K562 (cell line): ENCODE measurements at regions not wholly inside any gene's neighbourhood (a gene's known extent, or its start where the extent isn't known, plus 50 kb on each side); places are given as distances from the start of the nearest gene placed in this dataset.

Source experiments
- ATAC-seq: fragments of 200-7000 bp; cut with Tn5 transposase; 3 replicates; pipeline ENCODE4 v1.9.1; 2020; ENCODE audit warnings: moderate library complexity
- BruUV-seq: library from RNA; stranded (reverse); fragments of 400-500 nt; replicated peaks from 2 replicates; lab custom pipeline; 2021; lab: Mats Ljungman, UMichigan
- CTCF ChIA-PET: fragments of 300-600 bp; formaldehyde crosslinking; extraction: SDS; loops from one replicate; lab custom pipeline; 2021; ENCODE audit warnings: low intra/inter-chr PET ratio; lab: Yijun Ruan, JAX
- POLR2A ChIA-PET: fragments of 300-600, 350-650 bp; sonication (Branson Sonifier 250); formaldehyde crosslinking; extraction: SDS; loops from one replicate; lab custom pipeline; 2021; ENCODE audit warnings: antibody characterized with exemption, inconsistent platforms; lab: Yijun Ruan, JAX
- DNase-seq, 4 experiments: peaks; one replicate each; pipeline versions ENCODE4 v3.0.0 to v3.0.0-alpha.2; 2011 to 2018; ENCODE audit warnings: low spot score in 3 of 4, mixed read lengths in 3 of 4; ENCODE audit errors: extremely low read depth in 1 of 4
- FAIRE-seq: peaks from 2 replicates; lab custom pipeline; 2011; peaks lifted over from hg19 to GRCh38; lab: Jason Lieb, UNC
- H2AFZ ChIP-seq: 2 replicates; pipeline ENCODE4 v1.6.0; 2011; ENCODE audit warnings: low read depth, low read length, control low read depth, inconsistent platforms
- H3K27ac ChIP-seq: fragments of 200-600 bp; 3 replicates; pipeline ENCODE4 v1.8.0; 2011; ENCODE audit warnings: low read depth, mild to moderate bottlenecking, control low read depth, inconsistent platforms, low read length, moderate library complexity, mixed read lengths; ENCODE audit errors: extremely low read depth
- H3K27me3 ChIP-seq, 2 experiments: fragments of 300-600 bp in 1 of 2; 2 replicates in 1 of 2; 3 replicates in 1 of 2; pipeline versions ENCODE4 v1.6.0 to v1.8.0; 2011; ENCODE audit warnings: inconsistent platforms in 2 of 2, low read length in 2 of 2, mild to moderate bottlenecking in 1 of 2, mixed read lengths in 1 of 2, moderate library complexity in 1 of 2; ENCODE audit not compliant: control insufficient read depth in 2 of 2, insufficient read depth in 2 of 2
- H3K36me3 ChIP-seq: fragments of 300-600 bp; 3 replicates; pipeline ENCODE4 v1.8.0; 2011; ENCODE audit warnings: mild to moderate bottlenecking, low read length, inconsistent platforms; ENCODE audit not compliant: control insufficient read depth, insufficient read depth
- H3K4me1 ChIP-seq, 2 experiments: fragments of 200-600 bp in 1 of 2; replicated peaks in 1 of 2; 2 replicates in 1 of 2; 3 replicates in 1 of 2; pipeline versions ENCODE4 v1.5.1 to v1.8.0; 2011; ENCODE audit warnings: inconsistent platforms in 2 of 2, low read length in 2 of 2, mild to moderate bottlenecking in 1 of 2, mixed read lengths in 1 of 2, moderate library complexity in 1 of 2; ENCODE audit not compliant: control insufficient read depth in 2 of 2, insufficient read depth in 2 of 2
- H3K4me2 ChIP-seq: 2 replicates; pipeline ENCODE4 v1.6.1; 2011; ENCODE audit warnings: low read length, control low read depth, inconsistent platforms, mixed read lengths; ENCODE audit not compliant: insufficient read depth
- H3K4me3 ChIP-seq: fragments of 200-600 bp; sonication (generic), shearing (Covaris generic); 2 replicates; pipeline ENCODE4 v1.5.1; 2016; ENCODE audit warnings: control low read depth, inconsistent platforms
- H3K79me2 ChIP-seq: fragments of 200-600 bp; 3 replicates; pipeline ENCODE4 v1.8.0; 2011; ENCODE audit warnings: low read length, inconsistent platforms; ENCODE audit not compliant: control insufficient read depth, insufficient read depth
- H3K9ac ChIP-seq, 2 experiments: 2 replicates each; pipeline versions ENCODE4 v1.6.0 to v1.6.1; 2011; ENCODE audit warnings: low read depth in 2 of 2, low read length in 2 of 2, control low read depth in 1 of 2, inconsistent platforms in 1 of 2, mild to moderate bottlenecking in 1 of 2, mixed read lengths in 1 of 2; ENCODE audit not compliant: insufficient read depth in 1 of 2
- H3K9me1 ChIP-seq: one replicate; pipeline ENCODE4 v1.6.0; 2011; ENCODE audit warnings: inconsistent platforms, mild to moderate bottlenecking, low read length, moderate library complexity; ENCODE audit not compliant: control insufficient read depth, insufficient read depth
- H3K9me3 ChIP-seq: replicated peaks from 2 replicates; pipeline ENCODE4 v1.5.1; 2011; ENCODE audit warnings: low read depth, low read length, inconsistent platforms; ENCODE audit not compliant: control insufficient read depth, insufficient read depth
- H4K20me1 ChIP-seq: replicated peaks from 2 replicates; pipeline ENCODE4 v1.6.1; 2011; ENCODE audit warnings: low read length, inconsistent platforms, mixed read lengths; ENCODE audit not compliant: control insufficient read depth, insufficient read depth
- BMI1 ChIP-seq: fragments of 150-350 bp; IDR thresholded peaks from 2 replicates; pipeline ENCODE4 v1.6.1; 2014; ENCODE audit warnings: low read length
- ETS2 ChIP-seq: IDR thresholded peaks from 2 replicates; pipeline ENCODE4 v1.6.1; 2016; ENCODE audit warnings: borderline replicate concordance, missing genetic modification characterization, mild to moderate bottlenecking, moderate library complexity, missing compliant biosample characterization; ENCODE audit not compliant: poor library complexity, severe bottlenecking
- FIP1L1 ChIP-seq: fragments of 200-400 bp; formaldehyde crosslinking; IDR thresholded peaks from 2 replicates; pipeline ENCODE4 v1.6.1; 2018; ENCODE audit warnings: mild to moderate bottlenecking, low read depth, low read length; ENCODE audit not compliant: poor library complexity, severe bottlenecking
- FOXA1 ChIP-seq: fragments of 450-650 bp; IDR thresholded peaks from 2 replicates; pipeline ENCODE4 v1.6.1; 2016; ENCODE audit warnings: mild to moderate bottlenecking, borderline replicate concordance
- IFI16 ChIP-seq: fragments of 250-450 bp; sonication (Bioruptor Pico); IDR thresholded peaks from 2 replicates; pipeline ENCODE4 v2.1.2; 2022; ENCODE audit warnings: mild to moderate bottlenecking, inconsistent platforms
- KAT8 ChIP-seq: fragments of 450-650 bp; IDR thresholded peaks from 2 replicates; pipeline ENCODE4 v1.6.1; 2016; ENCODE audit warnings: low read depth, mild to moderate bottlenecking
- PHF21A ChIP-seq: fragments of 450-650 bp; IDR thresholded peaks from 2 replicates; pipeline ENCODE4 v1.6.1; 2017; ENCODE audit warnings: low read depth, borderline replicate concordance
- SAFB ChIP-seq: fragments of 200-400 bp; formaldehyde crosslinking; IDR thresholded peaks from 2 replicates; pipeline ENCODE4 v1.6.1; 2017; ENCODE audit warnings: low read depth, low read length, borderline replicate concordance
- SRSF9 ChIP-seq: fragments of 200-400 bp; formaldehyde crosslinking; IDR thresholded peaks from 2 replicates; pipeline ENCODE4 v1.6.1; 2017; ENCODE audit warnings: low read depth, low read length, borderline replicate concordance
- ZNF764 ChIP-seq: fragments of 250-450 bp; sonication (Bioruptor Pico); IDR thresholded peaks from 2 replicates; pipeline ENCODE4 v1.4.0; 2020; ENCODE audit warnings: low read depth, mild to moderate bottlenecking, moderate library complexity
- WGBS: fragments of 100-300 bp; shearing (Covaris generic); methylation state at CpG from one replicate; pipeline ENCODE4 v1.1.6; 2016; ENCODE audit warnings: low coverage, mixed read lengths; ENCODE audit not compliant: insufficient coverage; ENCODE audit errors: missing lambda C conversion rate; 5-methylcytosine and 5-hydroxymethylcytosine counted together
- in situ Hi-C: fragments of 300-500 bp; cut with MboI; formaldehyde crosslinking; loops from 4 replicates; pipeline ENCODE4 v1.15.0; 2018; ENCODE audit warnings: inconsistent platforms, mixed read lengths
- intact Hi-C: fragments of 100-400 bp; cut with micrococcal nuclease; formaldehyde crosslinking; loops from 2 replicates; pipeline ENCODE4 v1.14.2; 2022

DNA sequence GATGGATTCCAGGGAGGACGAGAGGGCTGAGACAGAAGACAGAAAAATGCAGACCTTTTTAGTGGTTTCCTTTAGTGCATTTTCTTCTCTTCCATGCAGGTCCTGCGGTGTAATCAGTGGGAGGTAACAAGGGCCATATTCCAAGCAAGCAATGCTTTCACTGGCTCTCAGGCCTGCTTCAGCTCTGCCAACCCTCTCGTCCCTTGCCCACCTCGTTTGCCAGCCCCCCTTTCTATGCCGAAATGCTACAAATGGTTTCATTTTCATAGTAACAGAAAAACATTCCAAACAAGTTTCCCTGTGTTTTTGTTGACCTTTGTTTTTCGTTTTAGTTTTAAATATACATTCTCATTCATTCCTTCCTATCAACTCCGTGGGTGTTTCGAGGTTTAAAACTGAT, 443.1 kb downstream of the TTLL7 start:
- H3K36me3 ChIP-seq: no peaks in the 10 kb centered on the region
- H3K9me3 ChIP-seq: no peaks in the 10 kb centered on the region
- in situ Hi-C loops (no loop called here), intact Hi-C loops (no loop called here)
- BruUV-seq: no TSS peak
- no peaks in the 10 kb centered on the region for H3K4me1 ChIP-seq
- ChIA-PET POLR2A (no interaction called here), CTCF (no interaction called here)
- FAIRE-seq: no peak
- H4K20me1 ChIP-seq: no peaks in the 10 kb centered on the region
- H3K79me2 ChIP-seq: no peaks in the 10 kb centered on the region
- H3K9ac ChIP-seq: no peak overlapping the region
- no peak for TF ChIP-seq FIP1L1
- TF ChIP-seq IFI16 (CRISPR knock-in tag): no peak
- no peak for TF ChIP-seq BMI1
- no peak for TF ChIP-seq ZNF764
- no peak for TF ChIP-seq ETS2 (tag)
- TF ChIP-seq SRSF9: no peak
- TF ChIP-seq FOXA1: no peak
- no peak for TF ChIP-seq PHF21A
- no peak for TF ChIP-seq SAFB
- TF ChIP-seq KAT8: no peak
- no peaks in the 10 kb centered on the region for H3K9me1 ChIP-seq
- DNase-seq: no peak
- no peak overlapping the region for H3K4me3 ChIP-seq
- H3K27ac ChIP-seq: no peak overlapping the region
- ATAC-seq: no peak
- H3K4me2 ChIP-seq: no peak overlapping the region
- no peak overlapping the region for H2AFZ ChIP-seq
- WGBS: 1% methylated on average over 8 of the region's 8 CpGs
- no peaks in the 10 kb centered on the region for H3K27me3 ChIP-seq
